SK-N-SH treated with all-trans-retinoic acid at 6 μM for 48 hours (cell line): ENCODE measurements at regions not wholly inside any gene's neighbourhood (a gene's known extent, or its start where the extent isn't known, plus 50 kb on each side); places are given as distances from the start of the nearest gene placed in this dataset.

ENCODE experiments used
- ATAC-seq: fragments of 200-7000 bp; cut with Tn5 transposase; 3 replicates; pipeline ENCODE4 v1.9.1; 2020; ENCODE audit warnings: mild to moderate bottlenecking, moderate library complexity
- ARNTL ChIP-seq: fragments of 450-650 bp; formaldehyde crosslinking; IDR thresholded peaks from 2 replicates; pipeline ENCODE4 v1.5.0; 2020; ENCODE audit warnings: low read depth, mild to moderate bottlenecking, moderate library complexity, borderline replicate concordance
- CSDC2 ChIP-seq: fragments of 250-450 bp; sonication (Bioruptor Pico); IDR thresholded peaks from 2 replicates; pipeline ENCODE4 v1.5.0; 2020; ENCODE audit warnings: mild to moderate bottlenecking, moderate library complexity
- GLIS3 ChIP-seq: fragments of 250-450 bp; sonication (Bioruptor Pico); IDR thresholded peaks from 2 replicates; pipeline ENCODE4 v1.5.0; 2020; ENCODE audit warnings: mild to moderate bottlenecking, moderate library complexity
- ISL1 ChIP-seq: fragments of 250-450 bp; sonication (Bioruptor Pico); IDR thresholded peaks from 2 replicates; pipeline ENCODE4 v2.1.2; 2022; ENCODE audit warnings: mild to moderate bottlenecking, moderate library complexity
- OSR1 ChIP-seq: fragments of 250-450 bp; sonication (Bioruptor Pico); IDR thresholded peaks from 2 replicates; pipeline ENCODE4 v1.8.0; 2022; ENCODE audit warnings: moderate library complexity, mild to moderate bottlenecking, inconsistent platforms
- RARB ChIP-seq: fragments of 250-450 bp; sonication (Bioruptor Pico); IDR thresholded peaks from 2 replicates; pipeline ENCODE4 v1.8.0; 2021; ENCODE audit warnings: mild to moderate bottlenecking, moderate library complexity
- TCF4 ChIP-seq: fragments of 250-450 bp; sonication (Bioruptor Pico); IDR thresholded peaks from 2 replicates; pipeline ENCODE4 v1.8.0; 2021; ENCODE audit warnings: mild to moderate bottlenecking, moderate library complexity, borderline replicate concordance
- TOX ChIP-seq: fragments of 250-450 bp; sonication (Bioruptor Pico); IDR thresholded peaks from 2 replicates; pipeline ENCODE4 v1.8.0; 2021; ENCODE audit warnings: mild to moderate bottlenecking, moderate library complexity, borderline replicate concordance
- ZC3H10 ChIP-seq: fragments of 250-450 bp; sonication (Bioruptor Pico); IDR thresholded peaks from 2 replicates; pipeline ENCODE4 v1.5.1; 2021; ENCODE audit warnings: mild to moderate bottlenecking, moderate library complexity
- ZFP3 ChIP-seq: fragments of 250-450 bp; sonication (Bioruptor Pico); IDR thresholded peaks from 2 replicates; pipeline ENCODE4 v1.5.0; 2020; ENCODE audit warnings: mild to moderate bottlenecking, moderate library complexity
- ZFP30 ChIP-seq: fragments of 450-650 bp; formaldehyde crosslinking; IDR thresholded peaks from 2 replicates; pipeline ENCODE4 v1.5.0; 2022; ENCODE audit warnings: mild to moderate bottlenecking, moderate library complexity
- ZNF565 ChIP-seq: fragments of 450-650 bp; formaldehyde crosslinking; conservative IDR thresholded peaks from 2 replicates; pipeline ENCODE4 v1.5.0; 2020; ENCODE audit warnings: low read depth, mild to moderate bottlenecking, moderate library complexity
- ZNF70 ChIP-seq: fragments of 450-650 bp; formaldehyde crosslinking; IDR thresholded peaks from 2 replicates; pipeline ENCODE4 v1.5.0; 2020; ENCODE audit warnings: mild to moderate bottlenecking, moderate library complexity
- TF ChIP-seq, protein P1 (sequence below): fragments of 250-450 bp; sonication (Bioruptor Pico); IDR thresholded peaks from 2 replicates; pipeline ENCODE4 v1.5.1; 2020; ENCODE audit warnings: low read depth, mild to moderate bottlenecking, moderate library complexity
- TF ChIP-seq, protein P2 (sequence below): fragments of 250-450 bp; sonication (Bioruptor Pico); IDR thresholded peaks from 2 replicates; pipeline ENCODE4 v1.5.1; 2021; ENCODE audit warnings: mild to moderate bottlenecking, moderate library complexity
- TF ChIP-seq, protein P3 (sequence below): fragments of 250-450 bp; sonication (Bioruptor Pico); IDR thresholded peaks from 2 replicates; pipeline ENCODE4 v1.5.0; 2020; ENCODE audit warnings: mild to moderate bottlenecking, moderate library complexity

DNA sequence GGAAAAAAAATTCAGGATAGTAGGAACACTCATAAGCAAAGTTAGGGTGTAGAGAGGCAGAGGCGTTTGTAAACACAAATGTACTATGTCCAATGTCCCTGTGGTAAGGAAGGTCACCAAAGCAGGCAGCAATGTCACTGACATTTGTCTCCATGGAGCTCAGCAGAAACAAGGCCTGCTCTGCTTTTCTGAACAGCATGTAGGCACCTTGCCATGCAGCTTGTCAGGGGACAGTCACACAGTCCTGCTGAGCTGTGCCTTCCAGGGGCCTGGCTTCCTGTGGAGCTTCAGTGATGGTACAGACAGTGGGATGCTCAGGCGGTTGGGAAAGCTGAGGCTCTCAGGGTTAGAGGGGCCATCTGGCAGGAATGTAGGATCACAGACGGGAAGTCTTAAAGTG lies 74.5 kb upstream of the HS3ST1 start:
- TF ChIP-seq ARNTL (CRISPR knock-in tag) = no peak
- TF ChIP-seq GLIS3 (CRISPR knock-in tag) = no peak
- ATAC-seq = no peak

DNA sequence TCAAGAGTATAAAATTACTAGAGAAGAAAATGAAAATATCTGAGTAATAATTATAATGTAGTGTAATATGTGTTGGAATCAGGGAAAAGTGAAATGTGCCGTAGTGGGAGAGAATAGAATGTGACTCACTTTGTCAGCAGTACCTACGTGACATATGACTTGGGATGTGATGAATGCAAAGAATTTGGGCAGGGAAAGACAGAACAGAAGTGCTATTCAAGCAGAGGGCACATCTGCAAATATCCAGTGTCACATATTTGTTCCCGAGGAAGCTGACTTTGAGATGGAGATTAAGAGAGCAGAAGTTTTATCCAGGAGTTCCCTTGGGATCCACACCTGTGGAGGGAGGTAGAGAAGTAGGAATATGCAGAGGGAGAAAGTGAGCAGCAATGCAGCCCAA lies 69.3 kb upstream of the HS3ST1 start:
- no peak for TF ChIP-seq GLIS3 (CRISPR knock-in tag)
- no peak for TF ChIP-seq RARB
- TF ChIP-seq ZC3H10 (CRISPR knock-in tag) = no peak
- TF ChIP-seq, protein P1, sequence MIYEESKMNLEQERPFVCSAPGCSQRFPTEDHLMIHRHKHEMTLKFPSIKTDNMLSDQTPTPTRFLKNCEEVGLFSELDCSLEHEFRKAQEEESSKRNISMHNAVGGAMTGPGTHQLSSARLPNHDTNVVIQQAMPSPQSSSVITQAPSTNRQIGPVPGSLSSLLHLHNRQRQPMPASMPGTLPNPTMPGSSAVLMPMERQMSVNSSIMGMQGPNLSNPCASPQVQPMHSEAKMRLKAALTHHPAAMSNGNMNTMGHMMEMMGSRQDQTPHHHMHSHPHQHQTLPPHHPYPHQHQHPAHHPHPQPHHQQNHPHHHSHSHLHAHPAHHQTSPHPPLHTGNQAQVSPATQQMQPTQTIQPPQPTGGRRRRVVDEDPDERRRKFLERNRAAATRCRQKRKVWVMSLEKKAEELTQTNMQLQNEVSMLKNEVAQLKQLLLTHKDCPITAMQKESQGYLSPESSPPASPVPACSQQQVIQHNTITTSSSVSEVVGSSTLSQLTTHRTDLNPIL (CRISPR knock-in tag) = no peak
- TF ChIP-seq ZFP30 (CRISPR knock-in tag) = no peak
- no peak for TF ChIP-seq TOX (CRISPR knock-in tag)
- TF ChIP-seq, protein P2, sequence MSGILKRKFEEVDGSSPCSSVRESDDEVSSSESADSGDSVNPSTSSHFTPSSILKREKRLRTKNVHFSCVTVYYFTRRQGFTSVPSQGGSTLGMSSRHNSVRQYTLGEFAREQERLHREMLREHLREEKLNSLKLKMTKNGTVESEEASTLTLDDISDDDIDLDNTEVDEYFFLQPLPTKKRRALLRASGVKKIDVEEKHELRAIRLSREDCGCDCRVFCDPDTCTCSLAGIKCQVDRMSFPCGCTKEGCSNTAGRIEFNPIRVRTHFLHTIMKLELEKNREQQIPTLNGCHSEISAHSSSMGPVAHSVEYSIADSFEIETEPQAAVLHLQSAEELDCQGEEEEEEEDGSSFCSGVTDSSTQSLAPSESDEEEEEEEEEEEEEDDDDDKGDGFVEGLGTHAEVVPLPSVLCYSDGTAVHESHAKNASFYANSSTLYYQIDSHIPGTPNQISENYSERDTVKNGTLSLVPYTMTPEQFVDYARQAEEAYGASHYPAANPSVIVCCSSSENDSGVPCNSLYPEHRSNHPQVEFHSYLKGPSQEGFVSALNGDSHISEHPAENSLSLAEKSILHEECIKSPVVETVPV (CRISPR knock-in tag) = no peak
- no peak for ATAC-seq

DNA sequence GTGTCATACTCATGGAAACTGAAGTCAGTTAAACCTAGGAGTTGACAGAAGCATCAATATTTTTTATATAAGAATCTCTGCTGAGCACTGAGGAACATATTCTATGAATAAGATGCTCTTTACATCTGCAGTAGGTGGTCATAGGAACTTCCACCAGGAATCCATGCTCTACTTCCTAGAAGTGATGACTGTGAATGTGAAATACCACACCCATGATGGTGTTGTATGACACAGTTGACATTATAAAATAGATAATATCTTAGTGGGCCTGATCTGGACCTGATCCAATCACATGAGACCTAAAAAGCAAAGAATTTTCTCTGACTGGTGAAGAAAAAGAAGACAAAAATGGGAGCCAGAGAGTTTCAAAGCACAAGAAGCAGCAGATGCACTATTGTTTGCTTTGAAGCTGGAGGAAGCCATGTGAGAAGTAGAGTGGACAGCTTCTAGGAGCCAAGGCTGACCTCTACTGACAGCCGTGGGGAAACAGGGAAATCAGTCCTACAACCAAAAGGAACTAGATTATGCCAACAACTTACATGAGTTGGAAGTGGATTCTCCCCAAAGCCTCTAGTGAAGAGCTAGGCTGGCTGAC lies 68.6 kb upstream of the HS3ST1 start:
- no peak for TF ChIP-seq TCF4 (CRISPR knock-in tag)
- TF ChIP-seq ISL1 (CRISPR knock-in tag) = no peak
- TF ChIP-seq OSR1 (CRISPR knock-in tag) = no peak
- TF ChIP-seq TOX (CRISPR knock-in tag) = no peak
- TF ChIP-seq GLIS3 (CRISPR knock-in tag) = no peak
- TF ChIP-seq ZNF70 (CRISPR knock-in tag) = no peak
- no peak for TF ChIP-seq ZFP3 (CRISPR knock-in tag)
- no peak for TF ChIP-seq CSDC2
- TF ChIP-seq, protein P2 (CRISPR knock-in tag) = no peak
- TF ChIP-seq, protein P3, sequence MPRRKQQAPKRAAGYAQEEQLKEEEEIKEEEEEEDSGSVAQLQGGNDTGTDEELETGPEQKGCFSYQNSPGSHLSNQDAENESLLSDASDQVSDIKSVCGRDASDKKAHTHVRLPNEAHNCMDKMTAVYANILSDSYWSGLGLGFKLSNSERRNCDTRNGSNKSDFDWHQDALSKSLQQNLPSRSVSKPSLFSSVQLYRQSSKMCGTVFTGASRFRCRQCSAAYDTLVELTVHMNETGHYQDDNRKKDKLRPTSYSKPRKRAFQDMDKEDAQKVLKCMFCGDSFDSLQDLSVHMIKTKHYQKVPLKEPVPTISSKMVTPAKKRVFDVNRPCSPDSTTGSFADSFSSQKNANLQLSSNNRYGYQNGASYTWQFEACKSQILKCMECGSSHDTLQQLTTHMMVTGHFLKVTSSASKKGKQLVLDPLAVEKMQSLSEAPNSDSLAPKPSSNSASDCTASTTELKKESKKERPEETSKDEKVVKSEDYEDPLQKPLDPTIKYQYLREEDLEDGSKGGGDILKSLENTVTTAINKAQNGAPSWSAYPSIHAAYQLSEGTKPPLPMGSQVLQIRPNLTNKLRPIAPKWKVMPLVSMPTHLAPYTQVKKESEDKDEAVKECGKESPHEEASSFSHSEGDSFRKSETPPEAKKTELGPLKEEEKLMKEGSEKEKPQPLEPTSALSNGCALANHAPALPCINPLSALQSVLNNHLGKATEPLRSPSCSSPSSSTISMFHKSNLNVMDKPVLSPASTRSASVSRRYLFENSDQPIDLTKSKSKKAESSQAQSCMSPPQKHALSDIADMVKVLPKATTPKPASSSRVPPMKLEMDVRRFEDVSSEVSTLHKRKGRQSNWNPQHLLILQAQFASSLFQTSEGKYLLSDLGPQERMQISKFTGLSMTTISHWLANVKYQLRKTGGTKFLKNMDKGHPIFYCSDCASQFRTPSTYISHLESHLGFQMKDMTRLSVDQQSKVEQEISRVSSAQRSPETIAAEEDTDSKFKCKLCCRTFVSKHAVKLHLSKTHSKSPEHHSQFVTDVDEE = no peak
- ATAC-seq = no peak

DNA sequence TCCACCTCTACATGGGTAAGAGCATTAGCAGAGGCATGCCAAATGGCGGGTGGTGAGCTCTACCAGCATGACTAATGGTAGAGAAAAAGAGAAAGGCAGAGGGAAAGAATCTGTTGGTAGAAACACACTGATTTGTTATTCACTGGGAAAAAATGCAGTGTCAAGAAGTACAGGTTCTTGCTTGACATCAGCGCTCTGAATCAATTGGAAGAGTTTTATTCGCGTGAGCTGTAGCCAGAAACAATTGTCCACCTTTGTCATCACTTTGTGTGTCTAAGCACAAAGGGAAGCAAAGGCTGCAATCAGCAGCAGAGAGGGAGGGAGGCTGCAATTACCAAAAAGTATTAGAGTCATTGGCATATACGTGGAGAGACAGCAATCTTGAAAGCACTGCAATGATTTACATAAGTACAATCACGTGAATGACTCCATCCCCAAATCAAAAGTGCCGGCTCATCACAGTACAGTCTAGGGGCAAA lies 67.7 kb upstream of the HS3ST1 start:
- no peak for TF ChIP-seq CSDC2
- TF ChIP-seq ZNF565 (CRISPR knock-in tag) = no peak
- no peak for TF ChIP-seq ZFP3 (CRISPR knock-in tag)
- TF ChIP-seq, protein P3 = no peak
- no peak for TF ChIP-seq ZNF70 (CRISPR knock-in tag)
- ATAC-seq = no peak
